ENCODE measurements at regions not wholly inside any gene's neighbourhood (a gene's known extent, or its start where the extent isn't known, plus 50 kb on each side); places are given as distances from the start of the nearest gene placed in this dataset.

- no peaks in the 10 kb centered on the region for H4K20me1 ChIP-seq (ENCODE audit: insufficient read depth)
- TF ChIP-seq EZH2 (IDR thresholded peaks at IDR 0.05; ENCODE audit: borderline replicate concordance, insufficient read depth, low read length, poor library complexity, severe bottlenecking) (no peak), TAF1 (IDR thresholded peaks at IDR 0.05; ENCODE audit: low read depth) (no peak), POLR2AphosphoS5 (IDR thresholded peaks at IDR 0.05) (no peak), MXI1 (conservative IDR thresholded peaks at IDR 0.05; ENCODE audit: poor library complexity, severe bottlenecking) (no peak), REST (IDR thresholded peaks at IDR 0.05; ENCODE audit: borderline replicate concordance) (no peak), SMC3 (conservative IDR thresholded peaks at IDR 0.05; ENCODE audit: poor library complexity) (no peak), CTCF (IDR thresholded peaks at IDR 0.05; ENCODE audit: poor library complexity, severe bottlenecking) (no peak), EP300 (conservative IDR thresholded peaks at IDR 0.05; ENCODE audit: poor library complexity, severe bottlenecking) (no peak), RAD21 (conservative IDR thresholded peaks at IDR 0.05) (no peak)
- H3K27ac ChIP-seq (ENCODE audit: low read length), result no peak overlapping the region
- H3K4me2 ChIP-seq (ENCODE audit: low read length), result no peak overlapping the region
- H3K27me3 ChIP-seq (ENCODE audit: insufficient read depth, low read depth, low read length), result no peaks in the 10 kb centered on the region
- H3F3A ChIP-seq (ENCODE audit: insufficient read depth, low read length, poor library complexity, severe bottlenecking), result no peaks in the 10 kb centered on the region
- H3K9me3 ChIP-seq (ENCODE audit: low read length), result no peaks in the 10 kb centered on the region
- H3K79me2 ChIP-seq (replicated peaks; ENCODE audit: insufficient read depth, low read length), result no peaks in the 10 kb centered on the region
- H3K9me2 ChIP-seq (ENCODE audit: insufficient read depth, low read length), result no peaks in the 10 kb centered on the region
- no peak overlapping the region for H3K4me3 ChIP-seq (ENCODE audit: low read length)
- H3K36me3 ChIP-seq (ENCODE audit: insufficient read depth, low read length), result no peaks in the 10 kb centered on the region
- H2AFZ ChIP-seq (ENCODE audit: low read depth, low read length), result no peak overlapping the region
- no peak overlapping the region for H3K9ac ChIP-seq (ENCODE audit: low read length)
Observed at GRCh38 chr1:208557723-208558094, 313.5 kb upstream of the PLXNA2 start.

GRCh38 chr1:208559597-208560329 is 315.6 kb upstream of the PLXNA2 start:
- Histone ChIP-seq H3K36me3 (ENCODE audit: insufficient read depth, low read length) (no peaks in the 10 kb centered on the region), H3K9me3 (ENCODE audit: low read length) (no peaks in the 10 kb centered on the region), H2AFZ (ENCODE audit: low read depth, low read length) (no peak overlapping the region), H3K27me3 (ENCODE audit: insufficient read depth, low read depth, low read length) (no peaks in the 10 kb centered on the region), H4K20me1 (ENCODE audit: insufficient read depth) (no peaks in the 10 kb centered on the region), H3F3A (ENCODE audit: insufficient read depth, low read length, poor library complexity, severe bottlenecking) (no peaks in the 10 kb centered on the region), H3K79me2 (replicated peaks; ENCODE audit: insufficient read depth, low read length) (no peaks in the 10 kb centered on the region), H3K4me2 (ENCODE audit: low read length) (no peak overlapping the region), H3K9me2 (ENCODE audit: insufficient read depth, low read length) (no peaks in the 10 kb centered on the region), H3K4me3 (ENCODE audit: low read length) (no peak overlapping the region), H3K9ac (ENCODE audit: low read length) (no peak overlapping the region), H3K27ac (ENCODE audit: low read length) (no peak overlapping the region)
- TF ChIP-seq RAD21 (conservative IDR thresholded peaks at IDR 0.05) (no peak), TAF1 (IDR thresholded peaks at IDR 0.05; ENCODE audit: low read depth) (no peak), EZH2 (IDR thresholded peaks at IDR 0.05; ENCODE audit: borderline replicate concordance, insufficient read depth, low read length, poor library complexity, severe bottlenecking) (no peak), CTCF (IDR thresholded peaks at IDR 0.05; ENCODE audit: poor library complexity, severe bottlenecking) (no peak), REST (IDR thresholded peaks at IDR 0.05; ENCODE audit: borderline replicate concordance) (no peak), SMC3 (conservative IDR thresholded peaks at IDR 0.05; ENCODE audit: poor library complexity) (no peak), POLR2AphosphoS5 (IDR thresholded peaks at IDR 0.05) (no peak), MXI1 (conservative IDR thresholded peaks at IDR 0.05; ENCODE audit: poor library complexity, severe bottlenecking) (no peak)
